Astrocyte (in vitro differentiated cells and primary cell): ENCODE measurements at regions not wholly inside any gene's neighbourhood (a gene's known extent, or its start where the extent isn't known, plus 50 kb on each side); places are given as distances from the start of the nearest gene placed in this dataset.

Experiments
- DNase-seq: peaks from one replicate; pipeline ENCODE4 v3.0.0-alpha.2; 2010; ENCODE audit warnings: low read depth
- FAIRE-seq: peaks from 2 replicates; lab custom pipeline; 2011; peaks lifted over from hg19 to GRCh38; lab: Jason Lieb, UNC
- H2AFZ ChIP-seq: 2 replicates; pipeline ENCODE4 v1.6.0; 2012; ENCODE audit warnings: low read depth, low read length, inconsistent platforms
- H3K27ac ChIP-seq: 2 replicates; pipeline ENCODE4 v1.5.1; 2011; ENCODE audit warnings: low read depth, low read length, inconsistent platforms
- H3K27me3 ChIP-seq: 2 replicates; pipeline ENCODE4 v1.6.0; 2011; ENCODE audit warnings: low read length, inconsistent platforms; ENCODE audit not compliant: insufficient read depth
- H3K36me3 ChIP-seq: 2 replicates; pipeline ENCODE4 v1.5.1; 2011; ENCODE audit warnings: low read length, inconsistent platforms; ENCODE audit not compliant: insufficient read depth
- H3K4me1 ChIP-seq: 2 replicates; pipeline ENCODE4 v1.5.1; 2011; ENCODE audit warnings: low read length, inconsistent platforms; ENCODE audit not compliant: insufficient read depth
- H3K4me2 ChIP-seq: 2 replicates; pipeline ENCODE4 v1.6.0; 2012; ENCODE audit warnings: low read length, inconsistent platforms
- H3K4me3 ChIP-seq: 2 replicates; pipeline ENCODE4 v1.5.1; 2011; ENCODE audit warnings: low read depth, mild to moderate bottlenecking, low read length, inconsistent platforms; ENCODE audit not compliant: insufficient read depth
- H3K79me2 ChIP-seq: 2 replicates; pipeline ENCODE4 v1.6.0; 2012; ENCODE audit warnings: mild to moderate bottlenecking, low read length, inconsistent platforms; ENCODE audit not compliant: insufficient read depth
- H3K9ac ChIP-seq: 2 replicates; pipeline ENCODE4 v1.6.0; 2012; ENCODE audit warnings: mild to moderate bottlenecking, low read length, inconsistent platforms
- H3K9me3 ChIP-seq: 2 replicates; pipeline ENCODE4 v1.5.1; 2012; ENCODE audit warnings: low read depth, mild to moderate bottlenecking, low read length, inconsistent platforms; ENCODE audit not compliant: insufficient read depth
- H4K20me1 ChIP-seq: 2 replicates; pipeline ENCODE4 v1.6.0; 2012; ENCODE audit warnings: low read length, inconsistent platforms; ENCODE audit not compliant: insufficient read depth
- H3K27ac Mint-ChIP-seq: one replicate; pipeline ENCODE4 v1.8.0; 2021; ENCODE audit warnings: mild to moderate bottlenecking, mixed read lengths; ENCODE audit not compliant: unreplicated experiment
- H3K27me3 Mint-ChIP-seq: one replicate; pipeline ENCODE4 v1.8.0; 2021; ENCODE audit warnings: low read depth, mixed read lengths; ENCODE audit not compliant: unreplicated experiment
- H3K36me3 Mint-ChIP-seq: one replicate; pipeline ENCODE4 v1.8.0; 2021; ENCODE audit warnings: low read depth, mixed read lengths; ENCODE audit not compliant: unreplicated experiment
- H3K4me1 Mint-ChIP-seq: one replicate; pipeline ENCODE4 v1.8.0; 2021; ENCODE audit warnings: low read depth, mixed read lengths; ENCODE audit not compliant: unreplicated experiment
- H3K4me3 Mint-ChIP-seq: one replicate; pipeline ENCODE4 v1.8.0; 2021; ENCODE audit warnings: mild to moderate bottlenecking, moderate library complexity, mixed read lengths; ENCODE audit not compliant: unreplicated experiment
- H3K9me3 Mint-ChIP-seq: one replicate; pipeline ENCODE4 v1.8.0; 2021; ENCODE audit warnings: mild to moderate bottlenecking, mixed read lengths; ENCODE audit not compliant: unreplicated experiment
- EZH2 ChIP-seq: IDR thresholded peaks from 2 replicates; pipeline ENCODE4 v1.6.1; 2012; ENCODE audit warnings: mild to moderate bottlenecking, low read length, inconsistent platforms; ENCODE audit not compliant: insufficient read depth
- TF ChIP-seq, protein P1 (sequence below): IDR thresholded peaks from 2 replicates; pipeline ENCODE4 v1.5.1; 2011; ENCODE audit warnings: low read depth, mild to moderate bottlenecking, inconsistent platforms, low read length, moderate library complexity; ENCODE audit not compliant: insufficient read depth

DNA sequence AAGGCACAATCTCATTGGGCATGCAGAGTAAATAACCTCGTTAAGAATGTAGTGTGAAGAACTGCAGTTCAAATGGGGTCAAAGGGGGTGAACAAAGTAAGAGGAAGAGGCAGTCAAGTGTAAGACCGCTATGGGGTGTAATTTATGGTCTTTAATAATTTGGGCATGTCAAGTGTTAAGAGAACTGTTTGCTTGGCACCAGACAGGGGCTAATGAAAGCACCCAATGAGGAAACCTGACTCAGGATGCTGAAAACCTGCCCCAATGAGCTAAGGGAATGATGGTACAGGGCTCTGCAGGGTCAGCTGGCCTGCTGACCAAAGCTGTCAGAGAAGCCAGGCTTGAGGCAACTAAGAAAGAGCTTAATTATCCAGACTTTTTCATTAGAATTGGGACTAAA lies 368.1 kb downstream of the DTWD2 start:
- Histone ChIP-seq H3K4me2 (no peak overlapping the region), H3K9ac (no peak overlapping the region), H3K27me3 (no peaks in the 10 kb centered on the region), H3K27ac (no peak overlapping the region), H3K4me3 (no peak overlapping the region), H3K9me3 (no peaks in the 10 kb centered on the region), H3K4me1 (no peaks in the 10 kb centered on the region), H4K20me1 (no peaks in the 10 kb centered on the region), H3K79me2 (no peaks in the 10 kb centered on the region), H3K36me3 (no peaks in the 10 kb centered on the region), H2AFZ (no peak overlapping the region)
- Mint-ChIP-seq H3K4me3 (no peak overlapping the region), H3K27ac (no peak overlapping the region), H3K9me3 (peaks cover 2% of the 10 kb centered on the region), H3K4me1 (no peaks in the 10 kb centered on the region), H3K27me3 (no peaks in the 10 kb centered on the region), H3K36me3 (no peaks in the 10 kb centered on the region)
- no peak for DNase-seq
- FAIRE-seq: no peak
- TF ChIP-seq, protein P1, sequence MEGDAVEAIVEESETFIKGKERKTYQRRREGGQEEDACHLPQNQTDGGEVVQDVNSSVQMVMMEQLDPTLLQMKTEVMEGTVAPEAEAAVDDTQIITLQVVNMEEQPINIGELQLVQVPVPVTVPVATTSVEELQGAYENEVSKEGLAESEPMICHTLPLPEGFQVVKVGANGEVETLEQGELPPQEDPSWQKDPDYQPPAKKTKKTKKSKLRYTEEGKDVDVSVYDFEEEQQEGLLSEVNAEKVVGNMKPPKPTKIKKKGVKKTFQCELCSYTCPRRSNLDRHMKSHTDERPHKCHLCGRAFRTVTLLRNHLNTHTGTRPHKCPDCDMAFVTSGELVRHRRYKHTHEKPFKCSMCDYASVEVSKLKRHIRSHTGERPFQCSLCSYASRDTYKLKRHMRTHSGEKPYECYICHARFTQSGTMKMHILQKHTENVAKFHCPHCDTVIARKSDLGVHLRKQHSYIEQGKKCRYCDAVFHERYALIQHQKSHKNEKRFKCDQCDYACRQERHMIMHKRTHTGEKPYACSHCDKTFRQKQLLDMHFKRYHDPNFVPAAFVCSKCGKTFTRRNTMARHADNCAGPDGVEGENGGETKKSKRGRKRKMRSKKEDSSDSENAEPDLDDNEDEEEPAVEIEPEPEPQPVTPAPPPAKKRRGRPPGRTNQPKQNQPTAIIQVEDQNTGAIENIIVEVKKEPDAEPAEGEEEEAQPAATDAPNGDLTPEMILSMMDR: no peak
- no peak for TF ChIP-seq EZH2

DNA sequence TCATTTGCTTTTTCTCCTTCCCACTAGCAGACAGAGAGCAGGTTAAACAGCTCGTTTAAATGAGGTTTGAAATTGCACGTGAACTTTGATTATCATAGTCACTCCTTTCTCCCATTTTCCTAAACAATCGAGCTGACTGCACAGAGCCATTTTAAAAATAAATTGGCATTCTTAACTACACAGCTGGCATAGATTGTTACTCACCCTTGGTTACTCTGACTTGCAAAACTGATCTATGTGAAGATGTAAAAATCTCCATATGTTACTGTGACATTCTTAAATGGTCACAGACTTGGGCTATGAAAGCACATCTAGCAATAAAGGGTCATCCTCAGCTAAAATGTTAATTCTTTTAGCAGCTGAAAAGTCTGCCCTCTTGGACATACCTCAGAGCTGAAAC lies 368.5 kb downstream of the DTWD2 start:
- Histone ChIP-seq H3K27me3 (no peaks in the 10 kb centered on the region), H4K20me1 (no peaks in the 10 kb centered on the region), H3K9me3 (no peaks in the 10 kb centered on the region), H2AFZ (no peak overlapping the region), H3K9ac (no peak overlapping the region), H3K27ac (no peak overlapping the region), H3K36me3 (no peaks in the 10 kb centered on the region), H3K4me3 (no peak overlapping the region), H3K4me2 (no peak overlapping the region), H3K4me1 (no peaks in the 10 kb centered on the region), H3K79me2 (no peaks in the 10 kb centered on the region)
- no peaks in the 10 kb centered on the region for H3K36me3 Mint-ChIP-seq
- no peak for TF ChIP-seq EZH2
- TF ChIP-seq, protein P1: no peak
- peaks cover 2% of the 10 kb centered on the region for H3K9me3 Mint-ChIP-seq
- H3K4me1 Mint-ChIP-seq: no peaks in the 10 kb centered on the region
- DNase-seq (no peak), FAIRE-seq (no peak)
- H3K4me3 Mint-ChIP-seq: no peak overlapping the region
- no peak overlapping the region for H3K27ac Mint-ChIP-seq
- H3K27me3 Mint-ChIP-seq: no peaks in the 10 kb centered on the region

DNA sequence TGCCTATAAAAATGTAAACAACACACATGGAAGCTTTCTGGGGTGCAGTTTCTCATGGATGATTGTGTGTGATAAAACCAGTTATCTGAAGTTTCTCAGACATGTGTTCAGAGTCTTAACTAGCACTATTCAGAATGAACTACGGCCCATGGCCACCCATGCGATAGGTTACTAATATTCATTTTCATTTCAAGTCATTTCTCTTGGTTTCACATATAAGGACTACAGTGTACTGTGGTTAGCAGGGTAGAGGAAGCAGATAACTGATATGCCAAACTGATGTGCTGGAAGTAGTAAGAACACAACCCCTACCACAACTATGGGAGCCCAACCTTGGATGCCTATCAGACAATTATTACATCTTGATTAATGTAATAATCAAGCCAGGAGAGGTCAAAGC lies 372.1 kb downstream of the DTWD2 start:
- Mint-ChIP-seq H3K27me3 (no peaks in the 10 kb centered on the region), H3K4me3 (no peak overlapping the region), H3K36me3 (no peaks in the 10 kb centered on the region), H3K9me3 (peaks cover 2% of the 10 kb centered on the region), H3K27ac (no peak overlapping the region), H3K4me1 (no peaks in the 10 kb centered on the region)
- FAIRE-seq (no peak), DNase-seq (no peak)
- H3K79me2 ChIP-seq: no peaks in the 10 kb centered on the region
- no peaks in the 10 kb centered on the region for H3K36me3 ChIP-seq
- no peak overlapping the region for H3K4me3 ChIP-seq
- no peaks in the 10 kb centered on the region for H3K9me3 ChIP-seq
- H4K20me1 ChIP-seq: no peaks in the 10 kb centered on the region
- TF ChIP-seq, protein P1: no peak
- no peak overlapping the region for H3K4me2 ChIP-seq
- no peaks in the 10 kb centered on the region for H3K4me1 ChIP-seq
- no peak overlapping the region for H2AFZ ChIP-seq
- no peak overlapping the region for H3K27ac ChIP-seq
- no peaks in the 10 kb centered on the region for H3K27me3 ChIP-seq
- H3K9ac ChIP-seq: no peak overlapping the region
